Large intestine (tissue), 3 donors: ENCODE measurements at regions not wholly inside any gene's neighbourhood (a gene's known extent, or its start where the extent isn't known, plus 50 kb on each side); places are given as distances from the start of the nearest gene placed in this dataset.

Experiments used
- DNase-seq, 2 donors: peaks; one replicate each; pipeline versions ENCODE4 v3.0.0 to v3.0.0-alpha.2; 2013
- H3K27ac ChIP-seq: one replicate; pipeline ENCODE4 v1.5.1; 2013; ENCODE audit warnings: low read length
- H3K27me3 ChIP-seq: 2 replicates; pipeline ENCODE4 v1.6.1; 2013; ENCODE audit warnings: low read length; ENCODE audit not compliant: control insufficient read depth, insufficient read depth
- H3K36me3 ChIP-seq: 2 replicates; pipeline ENCODE4 v1.6.1; 2013; ENCODE audit warnings: low read length; ENCODE audit not compliant: control insufficient read depth, insufficient read depth
- H3K4me1 ChIP-seq: one replicate; pipeline ENCODE4 v1.6.1; 2013; ENCODE audit warnings: low read length; ENCODE audit not compliant: control insufficient read depth, insufficient read depth
- H3K4me3 ChIP-seq: one replicate; pipeline ENCODE4 v1.5.1; 2013; ENCODE audit warnings: low read length
- H3K9me3 ChIP-seq: one replicate; pipeline ENCODE4 v1.6.1; 2013; ENCODE audit warnings: mild to moderate bottlenecking, low read depth, low read length, moderate library complexity; ENCODE audit not compliant: control insufficient read depth
- WGBS: methylation state at CpG from one replicate; pipeline ENCODE4 v1.1.5; 2013; ENCODE audit warnings: low lambda C conversion rate; ENCODE audit not compliant: insufficient coverage; 5-methylcytosine and 5-hydroxymethylcytosine counted together

DNA sequence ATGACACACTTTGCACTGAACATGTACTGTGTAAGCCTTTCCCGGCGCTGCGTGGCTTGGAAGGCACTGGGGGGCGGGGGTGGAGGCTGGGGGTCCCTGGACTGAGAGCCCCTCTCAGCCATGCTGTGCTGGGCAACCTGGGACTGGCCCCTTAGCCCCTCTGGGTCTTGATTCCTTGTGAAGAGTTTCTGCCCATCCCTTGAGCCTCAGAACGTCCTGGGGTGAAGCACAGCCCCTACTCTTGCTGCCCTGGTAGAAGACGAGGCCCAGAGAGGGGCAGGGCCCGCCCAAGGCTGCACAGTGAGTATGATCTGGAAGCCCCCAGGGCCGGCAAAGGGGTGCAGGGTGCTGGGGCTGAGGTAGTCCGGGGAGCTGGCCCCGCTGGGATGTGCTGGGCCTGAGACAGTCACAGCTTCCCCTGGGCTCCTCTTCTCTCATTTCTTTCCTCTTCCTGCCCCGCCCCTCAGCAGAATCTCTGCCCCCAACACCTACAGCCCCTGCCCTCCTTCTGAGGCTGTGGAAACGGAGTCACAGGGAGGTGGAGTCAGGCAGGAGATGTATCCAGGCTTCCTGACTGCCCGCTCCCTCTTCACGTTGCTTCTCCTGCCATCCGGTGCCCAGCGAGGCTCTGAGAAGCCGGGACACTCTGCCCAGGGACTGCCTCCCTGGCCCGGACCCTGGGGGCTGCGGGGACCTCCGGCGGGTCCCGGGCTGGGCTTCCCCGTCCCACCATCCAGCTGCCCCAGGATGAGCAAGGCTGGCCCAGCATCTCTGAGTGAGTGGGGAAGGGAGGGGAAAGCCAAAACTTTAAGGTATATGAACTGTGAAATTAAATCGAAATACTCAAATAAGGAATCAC lies 60.5 kb downstream of the UNCX start:
- H3K27me3 ChIP-seq: peaks cover 66% of the 10 kb centered on the region
- no CpG with 5 or more reads among the region's 24 CpGs for WGBS
- DNase-seq: no peak

DNA sequence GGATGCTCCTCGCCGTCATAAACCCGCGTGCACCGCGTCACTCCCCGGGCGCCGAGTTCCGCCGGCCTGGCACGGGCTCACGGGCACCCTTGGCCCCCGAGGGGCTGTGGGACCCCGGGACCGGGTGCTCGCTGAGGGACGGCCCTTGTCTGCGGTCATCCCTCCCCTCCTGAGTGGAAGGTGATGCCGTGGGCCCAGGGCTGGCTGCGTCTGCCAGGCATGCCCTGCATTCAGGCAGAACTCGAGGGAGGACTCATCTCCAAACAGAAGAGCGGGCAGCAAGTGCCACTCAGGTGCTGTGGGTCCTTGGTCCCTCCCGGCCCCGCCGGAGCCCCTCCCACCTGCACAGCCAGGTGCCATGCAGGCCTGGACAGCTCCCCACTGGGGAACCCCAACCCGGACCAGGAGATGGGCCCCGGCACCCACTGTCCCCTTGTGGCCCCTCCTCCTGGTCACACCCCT lies 61.3 kb downstream of the UNCX start:
- Histone ChIP-seq H3K36me3 (no peaks in the 10 kb centered on the region), H3K4me1 (no peaks in the 10 kb centered on the region), H3K9me3 (no peaks in the 10 kb centered on the region), H3K27me3 (peaks cover 66% of the 10 kb centered on the region), H3K4me3 (no peak overlapping the region), H3K27ac (no peak overlapping the region)
- WGBS: no CpG with 5 or more reads among the region's 28 CpGs
- DNase-seq: no peak

More for the DNA sequence above, 60.5 kb downstream of the UNCX start:
- Histone ChIP-seq H3K27ac (no peak overlapping the region), H3K4me1 (no peaks in the 10 kb centered on the region), H3K9me3 (peaks cover 3% of the 10 kb centered on the region), H3K36me3 (no peaks in the 10 kb centered on the region), H3K4me3 (no peak overlapping the region)

DNA sequence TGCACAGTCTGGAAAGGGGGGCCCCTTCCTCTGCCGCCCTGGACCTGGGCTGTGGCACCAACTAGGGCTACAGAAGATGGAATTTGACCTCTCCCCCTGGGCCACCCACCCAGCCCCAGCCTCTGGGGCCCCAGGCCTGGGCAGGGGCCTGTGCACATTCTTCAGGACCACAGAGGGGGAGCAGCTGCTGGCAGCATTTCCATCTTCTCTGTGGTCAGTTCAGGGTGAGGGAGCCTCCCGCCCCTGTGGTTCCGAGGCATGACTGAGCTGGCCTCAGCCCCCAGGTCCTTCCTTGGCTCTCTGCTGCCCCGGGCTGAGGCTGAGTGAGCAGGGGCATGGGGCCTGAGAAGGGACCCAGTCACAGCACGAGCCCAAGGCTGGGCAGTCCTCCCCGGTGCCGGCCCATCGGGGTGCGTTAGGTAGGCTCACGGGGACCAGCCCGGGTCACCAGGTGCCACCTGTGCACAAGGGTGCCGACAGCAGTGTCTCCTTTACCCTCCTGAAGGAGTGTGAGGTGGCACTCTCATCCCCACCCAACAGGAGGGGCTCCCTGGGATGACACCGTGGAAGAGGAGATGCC lies 63.2 kb downstream of the UNCX start:
- DNase-seq: no peak
- Histone ChIP-seq H3K36me3 (no peaks in the 10 kb centered on the region), H3K9me3 (no peaks in the 10 kb centered on the region), H3K4me3 (no peak overlapping the region), H3K4me1 (no peaks in the 10 kb centered on the region), H3K27me3 (peaks cover 58% of the 10 kb centered on the region), H3K27ac (no peak overlapping the region)
- WGBS: no CpG with 5 or more reads among the region's 13 CpGs

- 40% methylated on average over 2 of the region's 29 CpGs for WGBS
- Histone ChIP-seq H3K4me3 (no peak overlapping the region), H3K4me1 (no peaks in the 10 kb centered on the region), H3K27ac (no peak overlapping the region), H3K27me3 (peaks cover 52% of the 10 kb centered on the region), H3K36me3 (no peaks in the 10 kb centered on the region), H3K9me3 (no peaks in the 10 kb centered on the region)
- no peak for DNase-seq
Measured at GRCh38 chr7:1296356-1296981, 63.8 kb downstream of the UNCX start.

DNA sequence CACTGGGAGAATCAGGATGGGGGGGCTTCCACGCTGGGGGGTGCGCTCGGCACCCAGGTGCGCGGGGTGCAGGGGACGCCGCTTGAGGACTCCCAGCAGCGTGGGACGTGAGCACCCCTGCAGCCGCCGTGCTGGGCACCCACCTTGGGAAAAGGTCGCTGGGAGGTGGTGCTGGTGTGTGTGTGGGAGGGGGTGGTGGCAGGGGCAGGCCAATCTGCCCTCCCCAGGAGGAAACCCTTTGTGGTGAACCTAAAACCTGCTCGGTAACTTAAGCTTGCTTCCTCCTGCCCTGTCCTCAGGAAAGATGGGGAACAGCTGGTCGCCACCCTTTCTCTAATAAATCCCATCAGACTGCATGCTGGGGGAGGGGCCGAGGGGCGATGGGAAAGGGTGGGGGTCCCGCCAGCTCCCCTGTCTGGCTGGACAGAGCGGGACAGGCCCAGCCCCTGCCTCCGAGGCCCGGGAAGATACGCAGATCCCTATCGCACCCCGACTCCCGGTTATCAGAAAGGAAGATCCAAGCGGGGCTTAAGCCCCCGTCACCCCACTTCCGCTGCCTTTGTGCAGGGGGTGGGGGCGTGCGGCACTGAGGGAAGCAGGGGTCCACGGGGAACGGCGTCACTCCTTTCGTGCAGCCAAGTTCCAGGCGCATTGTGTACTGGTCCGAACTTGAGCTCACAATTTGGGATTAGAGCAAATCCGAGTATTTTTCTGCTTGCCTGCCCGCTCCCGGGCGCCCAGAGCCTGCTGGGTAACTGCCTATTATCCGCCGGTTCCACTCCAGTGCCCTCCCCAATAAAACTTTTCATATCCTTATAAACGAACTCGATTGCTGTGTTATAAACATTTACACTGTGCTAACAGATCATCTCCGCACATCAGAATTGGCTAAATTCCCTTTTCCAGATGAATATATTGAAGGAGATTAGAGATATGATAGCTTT lies 64.6 kb downstream of the UNCX start:
- H3K9me3 ChIP-seq: no peaks in the 10 kb centered on the region
- no CpG with 5 or more reads among the region's 44 CpGs for WGBS
- H3K27ac ChIP-seq: no peak overlapping the region
- H3K27me3 ChIP-seq: peaks cover 48% of the 10 kb centered on the region
- H3K4me1 ChIP-seq: no peaks in the 10 kb centered on the region
- H3K4me3 ChIP-seq: no peak overlapping the region
- no peak for DNase-seq
- no peaks in the 10 kb centered on the region for H3K36me3 ChIP-seq

GRCh38 chr7:1298051-1298930 lies 65.6 kb downstream of the UNCX start:
- Histone ChIP-seq H3K27ac (no peak overlapping the region), H3K9me3 (no peaks in the 10 kb centered on the region), H3K27me3 (peaks cover 51% of the 10 kb centered on the region), H3K4me1 (no peaks in the 10 kb centered on the region), H3K36me3 (no peaks in the 10 kb centered on the region), H3K4me3 (no peak overlapping the region)
- no peak for DNase-seq
- no CpG with 5 or more reads among the region's 28 CpGs for WGBS

GRCh38 chr7:1298931-1299885 lies 66.5 kb downstream of the UNCX start:
- Histone ChIP-seq H3K9me3 (no peaks in the 10 kb centered on the region), H3K4me1 (no peaks in the 10 kb centered on the region), H3K27ac (no peak overlapping the region), H3K27me3 (peaks cover 49% of the 10 kb centered on the region), H3K4me3 (no peak overlapping the region), H3K36me3 (no peaks in the 10 kb centered on the region)
- no CpG with 5 or more reads among the region's 30 CpGs for whole genome bisulfite sequencing
- no peak for DNase-seq

DNA sequence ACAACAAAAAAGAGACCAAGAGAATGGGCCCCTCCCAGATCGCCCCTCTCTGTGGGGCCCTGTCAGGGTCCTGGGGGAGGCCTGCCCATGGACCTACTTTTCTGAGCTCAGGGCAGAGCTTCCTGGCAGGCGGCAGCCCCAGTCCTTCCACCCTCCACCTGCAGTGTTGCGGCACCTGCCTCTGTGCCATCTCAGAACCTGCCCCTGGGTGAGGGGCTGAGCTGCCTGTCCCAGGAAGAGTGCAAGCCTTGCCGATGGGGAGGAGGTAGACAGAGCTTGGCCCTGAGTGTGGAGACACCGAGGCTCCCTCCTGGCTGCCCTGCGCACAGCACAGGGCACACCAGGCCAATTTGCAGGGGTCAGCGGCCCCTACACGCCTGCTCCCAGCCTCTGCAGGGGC lies 67.5 kb downstream of the UNCX start:
- WGBS: no CpG with 5 or more reads among the region's 8 CpGs
- DNase-seq: no peak

DNA sequence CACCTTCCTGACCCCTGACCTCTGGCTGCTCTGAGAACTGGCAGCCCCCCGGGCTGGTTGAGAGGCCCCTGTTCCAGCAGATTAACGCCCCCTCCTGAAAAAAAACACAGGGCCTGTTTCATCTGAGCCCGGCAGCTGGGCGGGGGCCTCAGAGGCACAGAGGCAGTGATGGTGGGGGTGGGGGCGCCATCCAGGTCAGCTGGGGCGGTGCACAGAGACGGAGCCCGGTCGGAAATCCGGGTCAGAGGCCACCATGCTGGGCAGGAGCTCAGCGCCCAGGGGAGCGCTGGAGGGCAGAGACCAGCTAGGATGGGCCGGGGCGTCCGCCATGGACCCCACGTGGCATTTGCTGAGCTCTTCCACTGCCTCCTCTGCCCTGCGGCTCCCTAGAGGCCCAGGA lies 68.0 kb downstream of the UNCX start:
- Histone ChIP-seq H3K9me3 (no peaks in the 10 kb centered on the region), H3K4me3 (no peak overlapping the region), H3K4me1 (no peaks in the 10 kb centered on the region), H3K27me3 (peaks cover 46% of the 10 kb centered on the region), H3K36me3 (no peaks in the 10 kb centered on the region), H3K27ac (no peak overlapping the region)
- no peak for DNase-seq
- WGBS: no CpG with 5 or more reads among the region's 17 CpGs

More for the DNA sequence above, 67.5 kb downstream of the UNCX start:
- H3K4me1 ChIP-seq: no peaks in the 10 kb centered on the region
- peaks cover 47% of the 10 kb centered on the region for H3K27me3 ChIP-seq
- no peaks in the 10 kb centered on the region for H3K36me3 ChIP-seq
- no peaks in the 10 kb centered on the region for H3K9me3 ChIP-seq
- H3K27ac ChIP-seq: no peak overlapping the region
- H3K4me3 ChIP-seq: no peak overlapping the region
